Right atrium auricular region (tissue), 2 donors: ENCODE measurements at regions not wholly inside any gene's neighbourhood (a gene's known extent, or its start where the extent isn't known, plus 50 kb on each side); places are given as distances from the start of the nearest gene placed in this dataset.
"Not testable (repeated sequence)": the region's sequence is repeated elsewhere in the genome, so short reads cannot be mapped to it uniquely, and the experiment has no call there.

Source experiments
- DNase-seq: peaks from one replicate; pipeline ENCODE4 v3.0.0-alpha.2; 2019; ENCODE audit warnings: low spot score
- H3K27ac ChIP-seq, 2 donors: fragments of 200-600 bp; sonication (generic); 1 replicate in 1 of 2; 2 replicates in 1 of 2; pipeline ENCODE4 v1.5.1; 2016 to 2019
- H3K27me3 ChIP-seq, 2 donors: fragments of 200-600 bp; sonication (generic); one replicate each; pipeline versions ENCODE4 v1.5.1 to v1.6.0; 2017 to 2019
- H3K36me3 ChIP-seq: fragments of 200-600 bp; sonication (generic); one replicate; pipeline ENCODE4 v1.5.1; 2016
- H3K4me1 ChIP-seq, 2 donors: fragments of 200-600 bp; sonication (generic); one replicate each; pipeline versions ENCODE4 v1.5.1 to v1.6.0; 2017 to 2019
- H3K4me3 ChIP-seq, 2 donors: fragments of 200-600 bp; sonication (generic); 1 replicate in 1 of 2; 2 replicates in 1 of 2; pipeline ENCODE4 v1.5.1; 2017 to 2019; ENCODE audit warnings: mild to moderate bottlenecking in 1 of 2, moderate library complexity in 1 of 2
- H3K9me3 ChIP-seq, 2 donors: fragments of 200-600 bp; sonication (generic); one replicate each; pipeline ENCODE4 v1.5.1; 2019
- CTCF ChIP-seq, 2 donors: fragments of 200-600 bp; sonication (generic); IDR thresholded peaks; one replicate each; pipeline ENCODE4 v1.5.1; 2019; ENCODE audit warnings: antibody characterized with exemption in 2 of 2

- Histone ChIP-seq H3K4me1 (no peaks in the 10 kb centered on the region), H3K27ac (no peak overlapping the region), H3K4me3 (no peak overlapping the region), H3K9me3 (no peaks in the 10 kb centered on the region), H3K27me3 (no peaks in the 10 kb centered on the region), H3K36me3 (no peaks in the 10 kb centered on the region)
- no peak for TF ChIP-seq CTCF (IDR thresholded peaks at IDR 0.05)
- no peak for DNase-seq
Observed at GRCh38 chr11:87528752-87529151, 491.0 kb downstream of the TMEM135 start.

GRCh38 chr11:87523276-87523675, 485.5 kb downstream of the TMEM135 start:
- Histone ChIP-seq H3K27ac (no peak overlapping the region), H3K27me3 (no peaks in the 10 kb centered on the region), H3K36me3 (no peaks in the 10 kb centered on the region), H3K9me3 (no peaks in the 10 kb centered on the region), H3K4me3 (no peak overlapping the region), H3K4me1 (no peaks in the 10 kb centered on the region)
- DNase-seq: no peak
- TF ChIP-seq CTCF (IDR thresholded peaks at IDR 0.05): no peak

- Histone ChIP-seq H3K27me3 (no peaks in the 10 kb centered on the region), H3K27ac (no peak overlapping the region), H3K36me3 (no peaks in the 10 kb centered on the region), H3K4me1 (no peaks in the 10 kb centered on the region), H3K4me3 (no peak overlapping the region), H3K9me3 (no peaks in the 10 kb centered on the region)
- no peak for DNase-seq
- no peak for TF ChIP-seq CTCF (IDR thresholded peaks at IDR 0.05)
Observed at GRCh38 chr11:87518266-87518665, 480.5 kb downstream of the TMEM135 start.

GRCh38 chr11:87517351-87517750, 479.6 kb downstream of the TMEM135 start:
- H3K9me3 ChIP-seq: no peaks in the 10 kb centered on the region
- H3K27me3 ChIP-seq: no peaks in the 10 kb centered on the region
- TF ChIP-seq CTCF (IDR thresholded peaks at IDR 0.05): no peak
- DNase-seq: no peak
- no peaks in the 10 kb centered on the region for H3K4me1 ChIP-seq
- no peak overlapping the region for H3K27ac ChIP-seq
- H3K4me3 ChIP-seq: no peak overlapping the region
- no peaks in the 10 kb centered on the region for H3K36me3 ChIP-seq

GRCh38 chr11:87507722-87508121, 470.0 kb downstream of the TMEM135 start:
- not testable (repeated sequence) for H3K27me3 ChIP-seq, DNase-seq, H3K36me3 ChIP-seq, H3K27ac ChIP-seq, H3K4me3 ChIP-seq, H3K4me1 ChIP-seq, H3K9me3 ChIP-seq

GRCh38 chr11:87506946-87507345, 469.2 kb downstream of the TMEM135 start:
- not testable (repeated sequence) for H3K9me3 ChIP-seq, H3K27me3 ChIP-seq, H3K4me3 ChIP-seq, DNase-seq, H3K36me3 ChIP-seq, H3K27ac ChIP-seq, H3K4me1 ChIP-seq

GRCh38 chr11:87501388-87501787, 463.7 kb downstream of the TMEM135 start:
- no peak for TF ChIP-seq CTCF (IDR thresholded peaks at IDR 0.05)
- no peaks in the 10 kb centered on the region for H3K36me3 ChIP-seq

GRCh38 chr11:87494936-87495335, 457.2 kb downstream of the TMEM135 start:
- not testable (repeated sequence) for H3K36me3 ChIP-seq, H3K27ac ChIP-seq, H3K27me3 ChIP-seq, H3K9me3 ChIP-seq, H3K4me3 ChIP-seq, DNase-seq, H3K4me1 ChIP-seq

More at GRCh38 chr11:87501388-87501787, 463.7 kb downstream of the TMEM135 start:
- no peak overlapping the region for H3K27ac ChIP-seq
- H3K27me3 ChIP-seq: no peaks in the 10 kb centered on the region
- no peak overlapping the region for H3K4me3 ChIP-seq
- no peak for DNase-seq
- H3K9me3 ChIP-seq: peaks cover 0 to 3% of the 10 kb centered on the region in 2 donors
- H3K4me1 ChIP-seq: no peaks in the 10 kb centered on the region

- H3K27ac ChIP-seq, H3K4me1 ChIP-seq, DNase-seq, H3K4me3 ChIP-seq, H3K36me3 ChIP-seq, H3K9me3 ChIP-seq, H3K27me3 ChIP-seq: not testable (repeated sequence)
Observed at GRCh38 chr11:87494026-87494425, 456.3 kb downstream of the TMEM135 start.
